HG03103 (cell line): ENCODE measurements at regions not wholly inside any gene's neighbourhood (a gene's known extent, or its start where the extent isn't known, plus 50 kb on each side); places are given as distances from the start of the nearest gene placed in this dataset.

ENCODE experiments used
- ATAC-seq: cut with Tn5 transposase; IDR thresholded peaks from one replicate; pipeline ENCODE4 v1.9.1; 2021; ENCODE audit warnings: low read depth; ENCODE audit not compliant: unreplicated experiment

DNA sequence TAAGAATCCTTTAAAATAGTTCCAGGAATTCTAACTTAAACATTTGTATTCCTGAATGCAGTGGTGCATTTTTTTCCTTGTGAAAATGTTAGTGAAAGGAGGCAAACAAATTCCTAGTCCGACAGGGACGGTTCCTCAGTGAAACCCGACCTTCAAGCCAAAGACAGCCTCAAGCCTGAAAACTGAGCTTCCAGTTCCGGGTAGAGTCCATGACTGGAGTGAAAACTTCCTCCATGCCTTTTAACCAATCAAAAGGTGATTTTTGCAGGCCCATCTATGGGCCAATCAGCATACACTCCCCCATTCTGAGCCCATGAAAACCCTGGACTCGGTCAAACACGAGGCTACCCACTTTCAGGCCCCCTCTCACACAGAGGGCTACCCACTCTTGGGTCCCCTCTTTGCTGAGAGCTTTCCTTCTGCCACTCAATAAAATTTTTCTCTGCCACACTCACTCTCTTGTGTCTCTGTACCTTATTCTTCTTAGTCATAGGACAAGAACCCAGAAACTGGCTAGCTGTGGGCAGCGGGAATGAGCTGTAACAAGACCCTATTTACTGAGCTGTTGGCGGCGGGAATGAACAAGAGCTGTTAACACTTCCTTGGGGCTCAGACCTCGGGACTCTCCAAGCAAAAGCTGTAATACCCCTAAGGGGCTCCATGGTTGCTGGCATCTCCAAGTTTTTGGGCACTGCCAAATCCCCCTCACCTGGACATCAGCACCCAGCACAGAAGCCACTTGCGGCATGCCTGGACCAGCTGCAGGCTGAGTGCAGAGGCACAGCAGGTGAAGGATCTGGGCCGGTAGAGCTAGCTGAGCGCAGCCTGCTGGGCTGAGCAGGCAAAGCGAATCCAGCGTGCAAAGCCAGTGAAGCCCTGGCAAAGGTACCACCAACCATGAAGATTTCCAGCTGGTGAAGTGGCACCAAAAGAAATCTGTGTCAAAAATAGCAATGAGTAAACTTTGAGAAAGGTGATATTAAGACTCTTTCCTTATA lies 598.8 kb downstream of the MCTP2 start:
- ATAC-seq = no peak

DNA sequence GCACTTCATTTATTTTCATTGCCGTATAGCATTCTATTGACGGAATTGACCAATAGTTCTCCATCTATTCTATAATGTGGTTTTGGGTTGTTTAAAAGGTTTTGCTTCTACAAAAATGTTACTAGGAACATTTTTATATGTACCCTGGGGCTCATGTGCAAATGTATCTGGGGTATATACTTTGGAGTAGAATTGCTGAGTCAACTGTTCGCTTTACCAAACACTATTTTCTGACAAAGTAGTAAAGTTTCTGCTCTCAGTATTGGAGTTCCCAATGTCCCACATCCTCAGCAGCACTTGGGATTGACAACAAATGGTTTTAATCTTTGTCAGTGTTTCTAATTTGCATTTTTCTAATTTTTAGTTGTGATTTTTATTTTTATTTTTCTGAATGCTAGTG lies 602.6 kb downstream of the MCTP2 start:
- ATAC-seq = no peak

DNA sequence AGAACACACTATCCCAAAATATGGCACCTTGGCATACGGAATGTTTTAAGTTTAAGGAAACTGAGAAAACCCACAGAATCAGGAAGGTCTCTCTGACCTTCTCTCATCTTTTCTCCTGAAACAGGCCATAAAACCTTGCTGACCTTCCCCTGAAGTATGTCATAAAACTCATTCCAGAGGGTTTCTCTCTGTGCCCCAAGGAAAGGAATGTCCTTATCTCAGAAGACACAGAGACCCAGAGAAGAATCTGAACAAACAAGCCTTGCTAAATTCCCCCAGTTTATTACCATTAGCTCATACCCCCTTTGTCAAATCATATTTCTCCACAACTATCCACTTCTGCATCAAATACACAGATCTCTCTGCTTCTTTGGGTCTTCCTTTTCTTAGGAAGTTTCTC lies 603.1 kb downstream of the MCTP2 start:
- no peak for ATAC-seq

DNA sequence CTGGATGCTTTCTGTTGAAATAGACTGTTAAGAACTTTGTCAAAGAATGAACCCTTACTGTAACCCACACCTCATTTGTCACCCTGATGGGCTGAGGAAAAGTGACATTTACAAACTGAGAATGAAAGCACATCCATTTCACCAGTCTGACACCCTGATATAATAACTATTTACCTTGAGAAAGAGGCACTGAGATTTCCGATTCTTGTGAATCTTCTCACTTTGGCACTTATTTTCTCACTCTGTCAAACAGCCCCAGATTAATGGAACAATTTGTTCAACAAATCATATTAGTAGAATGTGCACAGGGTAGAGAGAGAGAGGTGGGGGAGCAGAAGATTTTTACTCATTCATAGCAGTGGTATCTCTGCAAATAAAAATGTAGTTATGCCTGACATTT lies 606.9 kb downstream of the MCTP2 start:
- no peak for ATAC-seq

DNA sequence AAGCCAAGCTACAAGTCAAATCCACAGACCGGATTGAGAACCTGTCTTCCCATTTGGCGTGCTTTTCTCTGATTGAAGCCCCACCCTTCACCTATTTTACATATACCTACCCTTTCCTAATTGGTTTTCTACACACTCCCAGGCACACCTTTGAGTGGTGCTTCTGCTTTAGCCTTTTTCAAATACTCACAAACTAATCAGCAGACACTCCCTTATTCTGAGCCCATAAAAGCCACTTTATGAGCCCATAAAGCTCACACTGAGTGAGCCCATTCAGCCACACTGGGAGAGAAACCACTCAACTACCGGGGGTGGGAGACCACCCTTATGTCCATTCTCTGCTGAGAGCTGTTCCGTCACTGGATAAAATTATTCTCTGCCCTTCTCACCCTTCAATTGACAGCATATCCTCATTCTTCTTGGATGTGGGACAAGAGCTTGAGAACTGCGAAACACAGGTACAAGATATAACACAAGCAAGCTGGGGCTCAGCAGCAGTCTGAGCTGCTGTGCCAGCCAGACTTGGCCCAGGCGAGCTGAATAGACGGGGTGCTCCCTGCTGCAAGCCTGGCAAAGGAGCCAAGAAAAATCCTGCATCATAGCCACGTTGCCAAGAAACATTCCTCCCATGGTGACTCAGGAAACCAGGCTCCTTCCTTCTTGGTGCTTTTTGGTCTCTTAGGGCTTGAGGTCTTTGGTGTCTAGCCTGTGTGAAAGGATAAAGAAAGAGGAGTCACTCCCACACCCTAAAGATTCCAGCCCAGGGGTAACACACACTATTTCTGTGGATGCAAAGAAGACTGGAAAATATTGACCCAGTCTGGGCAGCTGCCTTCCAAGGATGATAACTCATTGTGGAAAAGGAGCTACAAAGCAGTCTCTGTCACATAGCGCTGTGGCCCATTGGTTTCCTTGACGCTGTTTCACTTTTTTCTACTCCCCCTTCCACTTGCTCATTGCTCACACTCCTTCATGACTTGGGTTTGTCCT lies 609.7 kb downstream of the MCTP2 start:
- ATAC-seq = no peak

DNA sequence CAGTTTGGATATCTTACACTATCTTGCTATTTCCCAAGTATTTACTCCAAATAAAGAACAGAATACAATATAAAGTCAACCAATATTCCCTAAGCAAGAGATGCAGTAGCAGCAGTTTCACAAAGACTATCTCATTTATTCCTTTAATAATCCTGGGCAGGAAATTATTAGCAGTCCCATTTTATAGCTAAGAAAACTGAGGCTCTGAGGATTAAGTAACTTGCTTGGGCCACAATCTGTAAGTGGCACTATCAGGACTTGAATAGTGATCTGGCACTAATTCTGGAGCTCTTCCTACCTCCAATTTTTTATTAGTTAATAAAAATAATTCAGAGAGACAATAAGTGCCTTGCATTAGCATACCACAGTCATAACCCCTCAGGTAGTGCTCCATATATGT lies 611.7 kb downstream of the MCTP2 start:
- ATAC-seq = no peak

DNA sequence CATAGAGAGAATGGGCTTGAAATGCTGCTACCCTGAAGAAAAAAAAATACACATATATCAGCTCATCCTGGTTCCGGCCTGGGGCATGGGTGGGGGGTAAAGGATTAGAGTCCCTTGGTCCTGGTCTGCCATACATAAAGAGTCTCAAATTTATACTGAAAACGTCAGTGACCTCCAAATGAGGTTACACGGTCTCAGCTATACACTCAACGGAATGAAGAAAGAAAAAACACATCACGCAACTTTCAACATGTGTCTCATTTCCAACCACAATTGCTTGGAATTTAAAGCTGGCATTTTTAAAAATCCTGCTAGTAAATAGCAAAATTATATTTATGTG lies 612.8 kb downstream of the MCTP2 start:
- ATAC-seq = no peak

DNA sequence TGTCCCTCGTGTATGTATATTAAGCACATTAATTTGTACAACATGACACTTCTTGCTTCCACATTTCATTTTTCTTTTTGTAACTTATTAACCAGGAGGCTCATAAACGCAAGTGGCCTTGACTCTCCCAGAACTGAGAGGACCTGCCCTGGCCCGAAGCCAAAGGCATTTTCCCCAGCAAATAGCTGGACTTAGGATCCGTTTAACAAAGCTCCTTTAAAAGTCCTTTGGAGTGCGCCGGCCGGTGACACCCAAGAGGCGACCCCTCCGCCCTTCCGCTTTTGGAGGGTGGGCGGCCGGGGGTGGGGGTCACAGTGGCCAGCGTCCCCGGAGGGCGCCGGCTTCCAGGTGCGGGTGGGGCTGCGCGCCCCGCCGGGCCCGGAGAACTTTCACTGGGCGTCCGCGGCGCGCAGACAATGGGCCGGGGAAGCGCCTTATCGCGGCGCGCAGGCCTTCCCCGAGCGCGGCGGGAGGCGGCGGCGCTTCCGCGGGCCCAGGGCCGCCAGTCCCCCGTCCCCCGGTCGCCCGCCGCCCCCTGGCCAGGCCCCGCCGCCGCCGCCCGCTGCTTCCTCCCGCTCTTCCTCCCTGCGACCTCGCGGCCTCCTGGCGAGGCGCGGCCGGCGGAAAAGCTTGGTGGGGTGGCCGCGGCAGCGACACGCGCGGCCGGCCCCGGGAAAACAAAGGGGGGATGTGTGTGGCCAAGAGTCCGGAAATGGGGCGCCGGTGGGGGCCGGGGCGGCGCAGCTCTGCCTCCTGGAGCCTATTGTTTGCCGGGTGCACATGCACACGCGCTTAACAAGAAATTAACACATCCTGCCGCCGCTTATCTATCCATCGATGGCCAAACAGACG lies 613.4 kb downstream of the MCTP2 start:
- ATAC-seq = no peak

DNA sequence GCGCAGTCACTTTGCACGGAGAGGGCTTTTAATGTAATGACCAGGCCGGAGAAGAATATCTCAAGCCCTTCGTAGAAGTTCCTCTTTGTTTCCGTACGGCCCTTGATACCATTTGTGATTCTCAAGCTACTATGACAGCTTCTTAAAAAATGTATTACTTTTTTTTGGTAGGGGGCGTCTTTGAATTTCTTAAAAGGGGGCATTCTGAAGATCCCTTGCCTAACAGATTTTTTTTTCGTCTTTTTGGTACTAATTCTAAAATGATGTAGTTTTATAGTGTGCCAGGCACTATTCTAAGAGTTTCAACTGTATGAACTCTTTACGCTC lies 614.0 kb downstream of the MCTP2 start:
- no peak for ATAC-seq

DNA sequence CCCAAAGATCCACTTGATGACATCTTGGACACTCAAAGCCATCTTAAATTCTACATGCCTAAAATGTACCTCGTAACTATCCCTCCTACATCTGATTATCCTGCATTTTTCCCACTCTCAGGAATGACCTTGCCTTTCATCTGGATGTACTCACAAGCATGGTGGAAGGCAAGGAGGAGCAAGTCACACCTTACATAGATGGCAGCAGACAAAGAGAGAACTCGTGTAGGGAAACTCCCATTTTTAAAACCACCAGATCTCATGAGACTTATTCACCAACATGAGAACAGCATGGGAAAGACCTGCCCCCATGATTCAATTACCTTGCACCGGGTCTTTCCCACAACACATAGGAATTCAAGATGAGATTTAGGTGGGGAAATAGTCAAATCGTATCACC lies 616.0 kb downstream of the MCTP2 start:
- ATAC-seq = no peak

DNA sequence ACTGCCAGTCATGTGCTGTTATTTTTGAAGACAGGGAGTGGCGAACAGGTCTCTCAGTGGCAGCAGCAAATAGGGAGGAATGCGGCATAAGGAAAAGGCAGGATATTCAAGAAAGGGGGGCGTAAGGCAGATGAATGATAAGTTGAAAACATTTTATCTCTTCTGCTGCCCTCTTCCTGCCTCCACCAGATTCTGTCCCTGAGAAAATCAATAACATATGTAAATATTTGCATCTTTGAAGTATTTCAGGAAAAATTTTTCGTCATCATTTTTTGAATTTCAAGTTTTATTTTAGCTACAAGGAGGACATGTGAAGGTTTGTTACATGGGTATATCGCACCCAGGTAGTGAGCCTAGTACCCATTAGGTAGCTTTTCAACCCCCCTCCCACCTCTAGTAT lies 616.7 kb downstream of the MCTP2 start:
- ATAC-seq = no peak

DNA sequence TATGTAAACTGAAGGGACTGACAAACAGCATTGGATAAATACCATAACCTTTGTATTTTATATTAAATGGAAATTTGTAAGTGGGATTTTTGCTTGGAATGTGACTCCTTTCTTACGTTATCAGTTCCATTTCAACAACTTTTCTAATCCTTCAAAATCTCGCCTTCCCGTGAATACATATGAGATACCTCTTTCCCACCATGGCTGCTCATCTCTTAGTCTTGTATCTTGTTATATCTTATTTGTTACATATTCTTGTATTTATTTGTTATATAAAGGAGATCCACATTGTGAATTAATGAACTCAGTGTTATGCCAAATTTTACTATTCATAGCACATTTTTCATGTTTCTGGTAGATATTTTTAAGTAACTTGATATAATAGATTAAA lies 623.7 kb downstream of the MCTP2 start:
- no peak for ATAC-seq

DNA sequence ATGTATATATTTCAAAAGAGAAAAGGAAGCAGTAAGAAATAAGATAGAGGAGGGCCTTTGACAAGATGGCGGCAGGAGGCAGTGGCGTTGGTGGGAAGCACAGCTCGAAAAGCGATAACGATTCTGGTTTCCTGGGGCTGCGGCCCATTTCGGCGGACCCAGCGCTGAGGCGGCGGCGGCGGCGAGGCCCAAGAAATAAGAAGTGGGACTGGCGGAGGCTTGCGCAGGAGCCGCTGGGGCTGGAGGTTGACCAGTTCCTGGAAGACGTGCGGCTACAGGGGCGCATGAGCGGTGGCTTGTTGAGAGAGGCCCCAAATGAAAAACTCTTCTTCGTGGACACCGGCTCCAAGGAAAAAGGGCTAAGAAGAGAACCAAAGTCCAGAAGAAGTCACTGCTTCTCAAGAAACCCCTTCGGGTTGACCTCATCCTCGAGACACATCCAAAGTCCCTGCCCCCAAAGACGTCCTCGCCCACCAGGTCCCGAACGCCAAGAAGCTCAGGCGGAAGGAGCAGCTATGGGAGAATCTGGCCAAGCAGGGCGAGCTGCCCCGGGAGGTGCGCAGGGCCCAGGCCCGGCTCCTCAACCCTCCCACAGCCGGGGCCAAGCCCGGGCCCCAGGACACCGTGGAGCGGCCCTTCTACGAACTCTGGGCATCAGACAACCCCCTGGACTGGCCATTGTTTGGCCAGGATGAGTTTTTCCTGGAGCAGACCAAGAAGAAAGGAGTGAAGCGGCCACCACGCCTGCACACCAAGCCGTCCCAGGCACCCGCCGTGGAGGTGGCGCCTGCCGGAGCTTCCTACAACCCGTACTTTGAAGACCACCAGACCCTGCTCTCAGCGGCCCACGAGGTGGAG lies 624.3 kb downstream of the MCTP2 start:
- ATAC-seq = no peak

DNA sequence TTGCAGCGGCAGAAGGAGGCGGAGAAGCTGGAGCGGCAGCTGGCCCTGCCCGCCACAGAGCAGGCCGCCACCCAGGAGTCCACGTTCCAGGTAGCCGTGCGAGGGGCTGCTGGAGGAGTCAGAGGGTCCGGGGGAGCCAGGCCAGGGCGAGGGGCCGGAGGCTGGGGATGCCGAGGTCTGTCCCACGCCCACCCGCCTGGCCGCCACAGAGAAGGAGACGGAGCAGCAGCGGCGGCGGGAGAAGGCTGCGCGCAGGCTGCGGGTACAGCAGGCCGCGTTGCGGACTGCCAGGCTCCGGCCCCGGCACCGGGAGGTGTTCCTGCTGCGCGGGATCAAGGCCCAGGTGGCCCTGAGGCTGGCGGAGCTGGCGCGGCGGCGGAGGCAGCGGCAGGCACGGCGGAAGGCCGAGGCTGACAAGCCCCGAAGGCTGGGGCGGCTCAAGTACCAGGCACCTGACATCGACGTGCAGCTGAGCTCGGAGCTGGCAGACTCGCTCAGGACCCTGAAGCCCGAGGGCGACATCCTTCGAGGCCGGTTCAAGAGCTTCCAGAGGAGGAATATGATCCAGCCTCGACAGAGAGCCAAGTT lies 625.0 kb downstream of the MCTP2 start:
- no peak for ATAC-seq

DNA sequence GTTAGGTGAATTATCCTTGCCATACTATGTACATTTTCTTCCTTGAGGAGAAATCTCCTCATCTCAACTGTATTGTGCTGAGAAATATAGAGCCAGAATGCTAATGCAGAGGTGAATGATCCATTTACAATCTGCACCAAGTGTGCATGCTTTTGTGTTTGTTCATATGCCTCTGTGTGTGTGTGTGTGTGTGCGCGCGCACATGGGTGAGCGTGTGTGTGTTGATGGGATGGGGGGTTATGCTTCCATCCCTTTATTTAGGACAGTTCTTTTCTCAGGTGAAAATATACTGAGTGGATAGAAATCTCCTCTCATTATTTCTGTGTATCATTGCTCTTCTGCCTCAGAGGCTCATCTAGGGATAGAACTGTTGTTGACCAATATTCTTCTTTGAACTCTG lies 626.1 kb downstream of the MCTP2 start:
- no peak for ATAC-seq

DNA sequence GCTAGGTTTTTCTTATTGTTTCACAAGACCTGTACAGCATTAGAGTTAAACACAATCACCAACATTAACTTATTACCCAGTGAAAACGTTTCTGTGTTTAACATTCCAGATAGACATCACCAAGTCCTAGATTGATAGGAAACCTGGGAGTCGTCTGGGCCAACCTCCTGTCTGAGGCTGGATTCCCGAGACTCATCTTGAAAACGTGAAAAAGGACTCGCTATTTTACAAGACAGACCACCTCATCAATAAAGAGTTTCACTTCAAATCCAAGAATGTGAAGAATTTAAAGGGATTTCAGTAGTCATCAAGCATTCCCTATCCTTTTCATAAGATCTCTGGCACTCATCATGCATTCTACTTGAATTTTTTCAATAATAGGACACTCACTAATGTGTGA lies 626.6 kb downstream of the MCTP2 start:
- no peak for ATAC-seq

DNA sequence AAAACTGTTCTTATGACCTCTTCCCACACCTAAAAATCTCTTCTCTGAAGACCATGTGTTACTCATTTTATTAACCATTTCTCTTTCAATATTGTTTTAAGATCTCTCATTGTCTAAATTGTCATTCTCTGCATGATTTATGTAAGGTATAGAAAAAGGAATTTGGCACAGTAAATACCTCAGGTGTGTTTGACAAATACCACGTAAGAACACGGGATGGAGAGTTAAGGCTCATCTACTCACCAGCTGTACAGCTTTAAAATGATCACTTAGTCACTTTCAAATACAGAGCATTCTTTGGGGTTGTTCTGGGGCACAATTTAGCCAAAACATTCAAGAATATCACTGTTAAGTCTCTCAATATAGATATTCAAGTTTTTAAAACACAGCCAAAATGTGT lies 627.1 kb downstream of the MCTP2 start:
- ATAC-seq = no peak

DNA sequence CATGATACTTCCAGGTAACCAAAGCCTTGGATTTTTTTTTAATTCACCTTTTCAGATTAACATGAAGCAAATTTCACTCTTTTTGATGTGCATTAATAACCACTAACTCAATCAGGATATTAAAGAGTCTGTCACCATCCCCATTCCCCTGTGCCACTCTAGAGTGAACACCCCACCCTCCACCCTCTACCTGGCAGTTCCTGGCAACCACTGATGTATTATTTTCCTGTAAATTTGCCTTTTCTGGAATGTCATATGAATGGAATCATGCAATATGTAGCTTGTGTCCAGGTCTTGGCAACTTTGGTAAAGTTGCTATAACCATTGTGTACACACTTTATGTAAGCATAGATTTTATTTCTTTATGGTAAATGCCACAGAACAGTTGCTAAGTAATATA lies 627.6 kb downstream of the MCTP2 start:
- ATAC-seq = no peak

DNA sequence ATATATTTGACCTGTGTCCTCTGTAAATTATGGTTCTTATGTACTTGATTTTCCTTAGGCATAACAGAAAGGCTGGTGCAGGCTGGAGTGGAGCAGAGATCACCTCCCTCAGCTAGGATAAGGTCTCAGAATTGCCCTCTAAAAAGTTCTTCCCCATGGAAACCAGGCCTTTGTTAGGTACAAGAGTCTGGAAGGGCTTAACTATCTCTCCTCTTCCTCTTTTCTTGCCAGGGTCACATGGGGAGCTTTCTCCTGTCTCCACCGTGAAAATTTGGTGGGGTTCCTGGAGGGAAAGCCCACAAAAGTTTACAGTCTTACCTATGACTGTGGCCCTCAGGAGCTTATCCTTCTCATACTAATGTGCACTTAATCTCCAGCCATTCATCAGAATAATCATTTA lies 633.2 kb downstream of the MCTP2 start:
- ATAC-seq = no peak
